NT2/D1 (cell line): ENCODE measurements at regions not wholly inside any gene's neighbourhood (a gene's known extent, or its start where the extent isn't known, plus 50 kb on each side); places are given as distances from the start of the nearest gene placed in this dataset.

Experiments used
- SUZ12 ChIP-seq: IDR thresholded peaks from 2 replicates; pipeline ENCODE4 v1.6.1; 2011; ENCODE audit not compliant: insufficient read length, insufficient read depth; ENCODE audit errors: extremely low read depth
- YY1 ChIP-seq: IDR thresholded peaks from 2 replicates; pipeline ENCODE4 v1.6.1; 2011; ENCODE audit not compliant: insufficient read length, insufficient read depth
- ZNF274 ChIP-seq: IDR thresholded peaks from 2 replicates; pipeline ENCODE4 v1.6.1; 2011; ENCODE audit warnings: mild to moderate bottlenecking, low read depth, low read length

DNA sequence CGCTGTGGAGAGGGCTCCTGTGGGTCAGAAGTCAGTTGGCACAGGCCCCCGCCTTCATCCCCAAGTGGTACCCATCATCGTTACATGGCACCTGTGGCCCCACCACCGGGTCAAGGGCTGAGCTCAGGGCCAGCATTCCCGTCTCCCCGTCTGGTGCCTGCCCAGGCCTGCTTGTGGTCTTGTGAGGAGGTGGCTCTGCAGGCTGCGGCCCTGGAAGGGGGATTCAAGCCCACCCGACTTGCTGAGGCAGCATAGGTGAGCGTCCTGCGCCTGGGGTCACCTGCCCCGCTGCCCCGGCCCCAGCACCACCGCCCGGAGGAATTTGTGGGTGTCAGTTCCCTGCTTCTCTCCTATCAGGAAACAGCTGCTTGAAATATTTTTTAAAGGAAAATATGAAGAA lies 53.0 kb upstream of the EN2 start:
- TF ChIP-seq YY1 (no peak), ZNF274 (no peak), SUZ12 (no peak)
